HepG2 (cell line): ENCODE measurements at regions not wholly inside any gene's neighbourhood (a gene's known extent, or its start where the extent isn't known, plus 50 kb on each side); places are given as distances from the start of the nearest gene placed in this dataset.

Experiments
- ATAC-seq: fragments of 200-7000 bp; cut with Tn5 transposase; 3 replicates; pipeline ENCODE4 v1.9.1; 2020; ENCODE audit warnings: mild to moderate bottlenecking, moderate library complexity
- BruUV-seq: library from RNA; stranded (reverse); fragments of 400-500 nt; replicated peaks from 2 replicates; lab custom pipeline; 2021; lab: Mats Ljungman, UMichigan
- CTCF ChIA-PET: fragments of 300-600 bp; formaldehyde crosslinking; extraction: SDS; loops from one replicate; lab custom pipeline; 2021; ENCODE audit warnings: low total read pairs, inconsistent platforms, low intra/inter-chr PET ratio; lab: Yijun Ruan, JAX
- POLR2A ChIA-PET: fragments of 350-600 bp; sonication (Branson Sonifier 250); formaldehyde crosslinking; loops from one replicate; lab custom pipeline; 2020; ENCODE audit warnings: antibody characterized with exemption, inconsistent platforms; lab: Yijun Ruan, JAX
- DNase-seq: peaks from one replicate; pipeline ENCODE4 v3.0.0-alpha.2; 2015; ENCODE audit warnings: low spot score
- FAIRE-seq: peaks from 3 replicates; lab custom pipeline; 2011; peaks lifted over from hg19 to GRCh38; lab: Jason Lieb, UNC
- H2AFZ ChIP-seq: one replicate; pipeline ENCODE4 v1.6.1; 2011; ENCODE audit warnings: low read length, inconsistent platforms
- H3K27ac ChIP-seq: fragments of 300-600 bp; 3 replicates; pipeline ENCODE4 v1.8.0; 2011; ENCODE audit warnings: mixed run types, mild to moderate bottlenecking, mixed read lengths, low read length, inconsistent platforms; ENCODE audit not compliant: insufficient read depth; ENCODE audit errors: extremely low read length
- H3K27me3 ChIP-seq, 2 experiments: fragments of 200-600 bp in 1 of 2; 2 replicates in 1 of 2; 3 replicates in 1 of 2; pipeline versions ENCODE4 v1.6.0 to v1.8.0; 2011; ENCODE audit warnings: low read length in 2 of 2, mild to moderate bottlenecking in 2 of 2, moderate library complexity in 2 of 2, inconsistent platforms in 1 of 2; ENCODE audit not compliant: insufficient read depth in 2 of 2, control insufficient read depth in 1 of 2
- H3K36me3 ChIP-seq, 2 experiments: fragments of 200-600 bp in 1 of 2; replicated peaks in 1 of 2; 2 replicates in 1 of 2; 3 replicates in 1 of 2; pipeline versions ENCODE4 v1.5.1 to v1.8.0; 2011; ENCODE audit warnings: low read length in 2 of 2, inconsistent platforms in 1 of 2; ENCODE audit not compliant: insufficient read depth in 2 of 2, control insufficient read depth in 1 of 2
- H3K4me1 ChIP-seq: 2 replicates; pipeline ENCODE4 v1.5.1; 2012; ENCODE audit warnings: low read length, inconsistent platforms; ENCODE audit not compliant: insufficient read depth
- H3K4me2 ChIP-seq: 2 replicates; pipeline ENCODE4 v1.6.0; 2011; ENCODE audit warnings: low read depth, low read length, inconsistent platforms
- H3K4me3 ChIP-seq, 3 experiments: fragments of 200-600 bp in 1 of 3; sonication (generic), shearing (Covaris generic) in 1 of 3; replicated peaks in 1 of 3; 2 replicates each; pipeline ENCODE4 v1.5.1; 2011 to 2016; ENCODE audit warnings: low read length in 3 of 3, inconsistent platforms in 2 of 3, low read depth in 2 of 3, mild to moderate bottlenecking in 2 of 3, control low read depth in 1 of 3, mixed read lengths in 1 of 3; ENCODE audit not compliant: insufficient read depth in 1 of 3
- H3K79me2 ChIP-seq: one replicate; pipeline ENCODE4 v1.6.1; 2011; ENCODE audit warnings: low read length, inconsistent platforms; ENCODE audit not compliant: insufficient read depth
- H3K9ac ChIP-seq: 2 replicates; pipeline ENCODE4 v1.6.0; 2011; ENCODE audit warnings: mild to moderate bottlenecking, low read depth, low read length, inconsistent platforms; ENCODE audit not compliant: insufficient read depth
- H3K9me3 ChIP-seq: 2 replicates; pipeline ENCODE4 v1.5.1; 2012; ENCODE audit warnings: mild to moderate bottlenecking, low read length
- H4K20me1 ChIP-seq: 2 replicates; pipeline ENCODE4 v1.6.0; 2011; ENCODE audit warnings: inconsistent platforms, mild to moderate bottlenecking, low read length, moderate library complexity; ENCODE audit not compliant: insufficient read depth
- AGO2 ChIP-seq: fragments of 200-400 bp; formaldehyde crosslinking; optimal IDR thresholded peaks from 2 replicates; pipeline ENCODE3; 2017; ENCODE audit warnings: mild to moderate bottlenecking, low read depth, low read length, moderate library complexity
- ATRX ChIP-seq: sonication (generic); formaldehyde crosslinking; IDR thresholded peaks from 2 replicates; pipeline ENCODE4 v1.4.0; 2020; ENCODE audit warnings: missing genetic modification reagents, borderline replicate concordance
- BCL6 ChIP-seq: IDR thresholded peaks from 2 replicates; pipeline ENCODE4 v1.6.1; 2016; ENCODE audit warnings: missing genetic modification reagents, missing compliant biosample characterization
- BHLHE40 ChIP-seq: IDR thresholded peaks from 2 replicates; pipeline ENCODE4 v1.6.1; 2011; ENCODE audit warnings: low read length, improper control_type of control experiment
- BORCS8-MEF2B ChIP-seq: sonication (generic); formaldehyde crosslinking; IDR thresholded peaks from 2 replicates; pipeline ENCODE4 v1.8.0; 2022; ENCODE audit warnings: mild to moderate bottlenecking, missing genetic modification reagents
- GATAD1 ChIP-seq: IDR thresholded peaks from 2 replicates; pipeline ENCODE4 v1.6.1; 2016; ENCODE audit warnings: missing genetic modification reagents, missing compliant biosample characterization
- GZF1 ChIP-seq: sonication (generic); formaldehyde crosslinking; IDR thresholded peaks from 2 replicates; pipeline ENCODE4 v1.5.1; 2020; ENCODE audit warnings: mild to moderate bottlenecking, missing genetic modification reagents
- KLF9 ChIP-seq: IDR thresholded peaks from 2 replicates; pipeline ENCODE4 v1.6.1; 2016; ENCODE audit warnings: low read depth
- MZF1 ChIP-seq: sonication (generic); formaldehyde crosslinking; IDR thresholded peaks from 2 replicates; pipeline ENCODE4 v1.8.1; 2023; ENCODE audit warnings: mild to moderate bottlenecking, missing genetic modification reagents, borderline replicate concordance
- NCOR1 ChIP-seq: fragments of 200-600 bp; sonication (generic); IDR thresholded peaks from 2 replicates; pipeline ENCODE4 v1.7.0; 2017; ENCODE audit warnings: antibody characterized with exemption, low read length, borderline replicate concordance
- PITX1 ChIP-seq: sonication (generic); formaldehyde crosslinking; IDR thresholded peaks from 2 replicates; pipeline ENCODE4 v1.5.1; 2020; ENCODE audit warnings: mild to moderate bottlenecking, missing genetic modification reagents
- POLR2AphosphoS5 ChIP-seq: IDR thresholded peaks from 2 replicates; pipeline ENCODE4 v1.6.1; 2012; ENCODE audit warnings: low read depth, low read length
- SRY ChIP-seq: sonication (generic); formaldehyde crosslinking; IDR thresholded peaks from 2 replicates; pipeline ENCODE4 v1.8.0; 2022; ENCODE audit warnings: mild to moderate bottlenecking, missing genetic modification reagents
- TP53 ChIP-seq: sonication (generic); formaldehyde crosslinking; conservative IDR thresholded peaks from 2 replicates; pipeline ENCODE4 v1.4.0; 2020; ENCODE audit warnings: missing genetic modification reagents
- ZBTB37 ChIP-seq: sonication (generic); formaldehyde crosslinking; IDR thresholded peaks from 2 replicates; pipeline ENCODE4 v1.4.0; 2020; ENCODE audit warnings: mild to moderate bottlenecking, missing genetic modification reagents
- ZFP82 ChIP-seq: sonication (generic); formaldehyde crosslinking; IDR thresholded peaks from 2 replicates; pipeline ENCODE4 v1.5.1; 2020; ENCODE audit warnings: mild to moderate bottlenecking, missing genetic modification reagents, borderline replicate concordance
- ZFP90 ChIP-seq: sonication (generic); formaldehyde crosslinking; IDR thresholded peaks from 2 replicates; pipeline ENCODE4 v1.8.0; 2022; ENCODE audit warnings: missing genetic modification reagents, mild to moderate bottlenecking, inconsistent platforms, borderline replicate concordance
- ZNF143 ChIP-seq: sonication (generic); formaldehyde crosslinking; IDR thresholded peaks from 2 replicates; pipeline ENCODE4 v1.4.0; 2020; ENCODE audit warnings: missing genetic modification reagents
- ZNF546 ChIP-seq: sonication (generic); formaldehyde crosslinking; conservative IDR thresholded peaks from 2 replicates; pipeline ENCODE4 v1.8.1; 2023; ENCODE audit warnings: mild to moderate bottlenecking, missing genetic modification reagents
- ZNF674 ChIP-seq: sonication (generic); formaldehyde crosslinking; IDR thresholded peaks from 2 replicates; pipeline ENCODE4 v1.5.0; 2020; ENCODE audit warnings: low read depth, mild to moderate bottlenecking, missing genetic modification reagents
- ZNF7 ChIP-seq: IDR thresholded peaks from 2 replicates; pipeline ENCODE4 v1.6.1; 2016; ENCODE audit warnings: missing biosample characterization, missing genetic modification reagents
- ZNF772 ChIP-seq: sonication (generic); formaldehyde crosslinking; IDR thresholded peaks from 2 replicates; pipeline ENCODE4 v1.5.0; 2020; ENCODE audit warnings: mild to moderate bottlenecking, missing genetic modification reagents
- ZSCAN29 ChIP-seq: sonication (generic); formaldehyde crosslinking; conservative IDR thresholded peaks from 2 replicates; pipeline ENCODE4 v1.4.0; 2020; ENCODE audit warnings: mild to moderate bottlenecking, missing genetic modification reagents
- WGBS: methylation state at CpG from one replicate; pipeline ENCODE4 v1.1.6; 2017; ENCODE audit warnings: low lambda C conversion rate; 5-methylcytosine and 5-hydroxymethylcytosine counted together
- in situ Hi-C: cut with HindIII; loops from 2 replicates; pipeline ENCODE4 v1.10.0; 2017; ENCODE audit warnings: low pct_unique_long_range_greater_than_20kb; ENCODE audit not compliant: extremely low pct_ligation_motif_present
- intact Hi-C: fragments of 100-400 bp; cut with micrococcal nuclease; formaldehyde crosslinking; loops from one replicate; pipeline ENCODE4 v1.10.0; 2022; ENCODE audit not compliant: unreplicated experiment

GRCh38 chr7:69176841-69177240 is 421.4 kb upstream of the AUTS2 start:
- no peak overlapping the region for H3K27ac ChIP-seq
- WGBS = 6% methylated on average over 2 of the region's 2 CpGs
- POLR2A ChIA-PET = no interaction called here
- no peaks in the 10 kb centered on the region for H3K79me2 ChIP-seq
- DNase-seq (no peak), ATAC-seq (no peak), FAIRE-seq (no peak)
- no peaks in the 10 kb centered on the region for H3K36me3 ChIP-seq
- no TSS peak for BruUV-seq
- no peaks in the 10 kb centered on the region for H3K27me3 ChIP-seq
- H3K4me3 ChIP-seq = no peak overlapping the region
- no peak overlapping the region for H3K9ac ChIP-seq
- no peak overlapping the region for H2AFZ ChIP-seq
- no peak overlapping the region for H3K4me2 ChIP-seq
- in situ Hi-C loops = no loop called here
- no peaks in the 10 kb centered on the region for H3K4me1 ChIP-seq
- H4K20me1 ChIP-seq = no peaks in the 10 kb centered on the region
- TF ChIP-seq ATRX (no peak), GZF1 (CRISPR knock-in tag) (no peak), TP53 (CRISPR knock-in tag) (no peak), ZFP90 (CRISPR knock-in tag) (no peak), ZSCAN29 (CRISPR knock-in tag) (no peak), KLF9 (CRISPR knock-in tag) (no peak), POLR2AphosphoS5 (no peak)
- intact Hi-C loops = no loop called here
- H3K9me3 ChIP-seq = peaks cover 19% of the 10 kb centered on the region; the same call in 1 of the 2 replicates
- CTCF ChIA-PET = no interaction called here

- H3K27ac ChIP-seq = no peak overlapping the region
- no peaks in the 10 kb centered on the region for H3K4me1 ChIP-seq
- 2% methylated on average over 5 of the region's 5 CpGs for WGBS
- ChIA-PET POLR2A (no interaction called here), CTCF (no interaction called here)
- intact Hi-C loops (no loop called here), in situ Hi-C loops (no loop called here)
- no peaks in the 10 kb centered on the region for H3K79me2 ChIP-seq
- no peak overlapping the region for H2AFZ ChIP-seq
- ATAC-seq = no peak
- no peaks in the 10 kb centered on the region for H3K27me3 ChIP-seq
- FAIRE-seq = no peak
- H3K36me3 ChIP-seq = no peaks in the 10 kb centered on the region
- H4K20me1 ChIP-seq = no peaks in the 10 kb centered on the region
- no peak overlapping the region for H3K4me2 ChIP-seq
- no peak overlapping the region for H3K4me3 ChIP-seq
- no peak for DNase-seq
- no TSS peak for BruUV-seq
- H3K9me3 ChIP-seq = peaks cover 19% of the 10 kb centered on the region; the same call in 1 of the 2 replicates
- H3K9ac ChIP-seq = no peak overlapping the region
- TF ChIP-seq ZBTB37 (CRISPR knock-in tag) (no peak), ZNF143 (no peak), AGO2 (no peak), ZNF674 (no peak), PITX1 (CRISPR knock-in tag) (no peak), BHLHE40 (no peak), BCL6 (CRISPR knock-in tag) (no peak), ZFP82 (CRISPR knock-in tag) (no peak), ZNF7 (CRISPR knock-in tag) (no peak), ZNF772 (CRISPR knock-in tag) (no peak), SRY (CRISPR knock-in tag) (no peak), MZF1 (no peak), GATAD1 (CRISPR knock-in tag) (no peak), ATRX (no peak), ZNF546 (CRISPR knock-in tag) (no peak), NCOR1 (no peak), BORCS8-MEF2B (CRISPR knock-in tag) (no peak)
Observed at GRCh38 chr7:69177461-69177861, 420.8 kb upstream of the AUTS2 start.
